DMS79 (cell line): ENCODE measurements at regions not wholly inside any gene's neighbourhood (a gene's known extent, or its start where the extent isn't known, plus 50 kb on each side); places are given as distances from the start of the nearest gene placed in this dataset.
"Not testable (repeated sequence)": the region's sequence is repeated elsewhere in the genome, so short reads cannot be mapped to it uniquely, and the experiment has no call there.

ENCODE experiments used
- DNase-seq: peaks from one replicate; lab custom pipeline; 2025; lab: John Stamatoyannopoulos, UW

DNA sequence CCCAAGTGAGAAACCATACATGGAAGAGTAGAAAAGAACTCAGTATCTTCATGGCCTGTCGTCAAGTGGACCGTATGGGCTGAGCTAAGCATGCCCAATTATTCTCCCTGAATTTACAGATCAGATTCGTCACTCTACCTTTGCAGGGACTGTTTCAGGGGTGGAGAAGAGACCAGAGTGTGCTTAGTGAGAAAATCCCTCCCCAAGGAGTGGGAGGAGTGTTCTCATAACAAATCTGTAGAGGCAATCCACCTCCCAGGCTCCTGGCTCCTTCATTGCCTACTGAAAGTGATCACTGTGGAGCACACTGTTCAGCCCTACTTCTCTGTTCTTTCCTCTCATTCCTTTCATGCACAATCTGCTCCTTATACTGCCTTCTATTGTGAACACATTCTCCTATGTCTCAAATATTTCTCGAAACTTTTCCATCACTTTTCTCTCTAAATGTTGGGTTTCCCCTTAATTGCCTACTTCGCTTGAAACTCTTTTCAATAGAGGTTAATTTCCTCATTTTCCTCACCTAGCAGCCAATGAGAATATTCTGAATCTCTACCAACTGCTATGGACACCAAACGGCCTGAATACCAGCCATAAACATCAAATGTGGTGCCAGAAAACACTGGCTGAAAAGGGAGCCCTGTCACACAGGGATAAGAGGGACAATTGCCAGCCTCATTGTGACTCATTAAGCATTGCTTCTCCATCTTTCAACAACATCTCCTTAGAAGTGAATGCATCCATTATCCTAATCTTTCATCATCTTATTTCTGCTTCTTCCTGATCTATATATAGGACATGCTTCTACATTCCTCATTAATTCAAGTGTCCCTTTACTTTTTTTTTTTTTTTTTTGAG lies 398.3 kb downstream of the UTRN start:
- no peak for DNase-seq

DNA sequence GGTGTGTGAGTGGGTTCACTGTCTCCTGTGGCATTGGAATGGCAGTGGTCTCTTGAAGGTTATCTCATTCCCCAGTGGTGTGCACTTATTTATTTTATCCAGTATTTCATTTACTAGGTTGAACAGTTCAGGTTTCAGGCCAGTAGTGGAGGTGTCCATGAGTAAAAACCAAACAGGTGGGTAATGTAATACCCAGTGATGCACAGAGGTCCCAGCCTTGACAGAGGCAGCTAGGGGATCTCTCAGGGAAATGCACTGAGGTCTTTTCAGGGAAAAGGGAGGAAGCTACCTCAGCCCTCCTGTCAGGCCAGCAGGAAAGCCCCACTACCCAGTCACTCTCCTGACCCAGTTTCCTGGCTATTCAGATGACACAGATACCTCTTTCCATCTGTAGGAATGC lies 403.6 kb downstream of the UTRN start:
- no peak for DNase-seq

DNA sequence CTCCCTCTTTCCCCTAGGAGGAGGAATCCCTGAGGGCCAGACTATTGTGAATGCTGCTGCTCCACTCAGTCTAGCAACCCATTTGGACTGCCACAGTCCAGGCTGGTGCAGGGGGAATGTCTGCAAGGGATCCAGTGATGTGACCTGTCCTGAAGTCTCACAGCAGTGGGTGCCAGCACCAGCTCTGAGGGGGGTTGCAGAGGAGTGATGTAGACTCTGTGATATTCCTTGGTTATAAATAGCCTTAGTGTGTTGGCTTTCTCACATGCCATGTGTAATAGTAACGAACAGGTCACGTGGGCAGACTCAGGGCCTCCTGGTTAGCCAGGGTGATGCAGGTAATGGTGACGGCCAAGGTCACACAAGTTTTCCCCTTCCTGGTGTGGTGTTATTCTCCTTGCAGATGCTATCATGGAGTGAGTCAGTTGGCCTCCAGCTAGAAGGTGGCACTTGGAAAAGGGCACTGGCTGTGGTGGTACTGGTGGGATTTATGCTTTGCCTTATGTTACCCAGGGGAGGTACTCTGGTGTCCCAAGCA lies 404.4 kb downstream of the UTRN start:
- DNase-seq = no peak

DNA sequence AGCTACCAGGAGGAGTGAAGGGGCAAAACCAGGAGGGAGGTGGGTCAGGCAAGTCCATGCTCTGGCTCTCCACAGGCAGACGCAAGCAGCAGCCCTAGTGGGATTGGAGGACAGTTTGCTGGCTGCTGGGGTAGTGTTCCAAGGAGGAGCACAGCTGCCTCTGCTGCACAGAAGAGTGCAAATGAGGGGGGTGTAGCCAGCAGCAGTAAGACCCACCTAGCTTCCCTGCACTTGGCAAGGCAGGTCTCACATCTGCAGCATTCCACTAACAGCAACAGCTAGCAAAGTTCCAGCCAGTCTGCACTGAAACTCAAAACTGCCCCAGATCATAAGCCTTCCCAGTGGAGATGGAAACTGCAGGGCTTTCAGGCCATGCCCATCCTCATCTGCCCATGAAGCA lies 405.0 kb downstream of the UTRN start:
- DNase-seq = no peak

DNA sequence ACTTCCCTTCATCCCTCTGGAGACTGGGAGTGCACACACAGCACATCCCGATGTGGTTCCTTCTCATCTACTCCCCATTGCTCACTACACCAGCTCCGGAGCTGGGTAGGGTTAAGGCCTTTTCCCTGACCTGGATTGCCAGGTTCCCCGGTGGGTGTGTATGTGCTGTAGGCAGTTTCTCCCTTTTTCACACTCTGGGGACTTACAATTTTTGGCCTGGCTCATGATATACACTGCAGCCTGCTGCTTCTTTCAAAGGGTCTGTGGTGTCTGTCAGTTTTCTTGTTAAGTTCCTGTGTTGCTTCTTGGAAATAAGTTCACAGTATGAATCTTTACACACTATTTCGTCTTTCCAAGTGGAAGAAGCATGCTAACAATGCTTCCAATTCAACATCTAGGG lies 405.5 kb downstream of the UTRN start:
- no peak for DNase-seq

DNA sequence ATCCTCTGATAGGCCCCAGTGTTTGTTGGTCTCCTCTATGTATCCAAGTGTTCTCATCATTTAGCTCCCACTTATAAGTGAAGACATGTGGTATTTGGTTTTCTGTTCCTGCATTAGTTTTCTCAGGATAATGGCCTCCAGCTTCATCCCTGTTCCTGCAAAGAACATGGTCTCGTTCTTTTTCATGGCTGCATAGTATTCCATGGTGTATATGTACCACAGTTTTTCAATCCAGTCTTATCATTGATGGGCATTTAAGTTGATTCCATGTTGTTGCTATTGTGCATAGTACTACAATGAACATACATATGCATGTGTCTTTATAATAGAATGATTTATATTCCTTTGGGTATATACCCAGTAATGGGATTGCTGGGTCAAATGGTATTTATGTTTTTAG lies 406.9 kb downstream of the UTRN start:
- not testable (repeated sequence) for DNase-seq

DNA sequence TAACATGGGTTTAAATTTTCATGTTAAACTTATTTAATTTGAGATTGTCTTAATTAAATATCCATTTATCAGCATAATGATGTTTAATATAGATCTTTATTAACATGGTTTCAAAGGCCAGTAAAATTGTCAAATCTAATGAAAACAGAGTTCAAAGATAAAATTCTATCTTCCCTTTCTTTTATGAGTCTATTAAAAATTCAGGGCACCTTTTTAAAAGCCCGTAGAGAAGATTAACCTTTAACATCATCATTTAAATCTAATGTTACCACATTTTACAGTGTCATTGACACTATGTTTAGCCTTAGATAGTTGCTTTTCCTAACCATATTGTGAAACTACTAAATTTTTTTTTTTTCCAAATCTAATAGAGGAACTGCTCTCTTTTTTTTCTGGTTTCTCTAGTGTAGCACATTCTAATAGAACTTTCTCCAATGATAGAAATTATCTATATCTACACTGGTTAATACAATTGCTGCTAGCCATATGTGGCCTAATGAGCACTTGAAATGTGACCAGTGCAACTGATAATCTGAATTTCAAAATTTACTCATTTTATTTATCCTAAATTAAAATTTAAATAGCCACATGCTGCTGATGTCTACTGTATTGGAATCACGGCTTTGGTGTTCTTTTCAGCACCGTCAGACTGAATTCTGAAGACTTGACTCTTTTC lies 410.9 kb downstream of the UTRN start:
- no peak for DNase-seq

DNA sequence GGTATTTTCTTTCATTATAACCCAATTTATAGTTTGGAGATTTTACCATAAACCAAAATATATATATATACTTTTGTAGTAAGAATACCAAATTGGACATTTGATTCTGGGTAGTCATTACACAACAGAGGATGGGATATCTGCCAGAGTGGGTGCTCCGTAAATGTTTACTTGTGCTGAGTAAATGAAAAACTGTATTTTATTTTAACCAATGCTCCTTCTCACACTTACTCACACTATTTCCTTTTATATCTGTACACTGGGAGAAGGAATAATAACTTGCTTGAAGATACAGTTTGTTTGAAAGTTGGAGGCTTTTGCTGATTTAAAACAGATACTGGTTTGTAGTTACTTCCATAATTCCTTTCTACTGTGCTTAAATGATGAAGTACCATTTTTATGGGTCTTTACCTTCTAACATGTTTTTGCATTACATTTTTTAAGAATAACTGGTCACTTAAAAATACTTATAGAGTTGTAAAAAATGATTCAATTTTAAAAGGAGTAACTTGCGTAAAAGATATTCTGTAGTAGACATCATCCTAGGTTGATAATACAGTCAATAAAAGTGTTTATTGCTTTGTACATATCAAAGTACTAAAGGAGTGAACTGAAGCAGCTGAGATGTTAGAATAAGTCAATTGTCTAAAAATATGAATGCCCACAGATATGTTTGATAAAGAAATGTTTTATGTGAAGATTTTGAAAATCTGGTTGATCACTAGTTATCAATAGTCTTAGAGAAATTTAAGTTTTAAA lies 411.7 kb downstream of the UTRN start:
- no peak for DNase-seq

DNA sequence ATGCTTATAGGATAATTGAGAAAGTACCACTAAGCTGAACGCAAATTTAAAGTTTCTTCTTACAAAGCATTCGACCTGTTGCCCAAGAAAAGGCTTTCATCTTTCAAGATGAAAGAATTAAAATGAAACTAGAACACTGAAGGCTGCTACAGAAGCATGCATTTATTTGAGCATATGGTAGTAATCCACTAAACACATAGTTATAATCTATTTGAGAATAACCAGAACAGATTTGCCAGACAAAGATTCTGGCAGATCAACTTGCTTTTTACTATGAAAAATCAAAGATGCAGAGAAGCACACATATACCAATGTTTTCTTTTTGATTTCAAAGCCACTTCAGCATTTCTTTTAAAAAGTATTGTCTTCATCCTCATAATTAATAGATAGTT lies 412.2 kb downstream of the UTRN start:
- no peak for DNase-seq

DNA sequence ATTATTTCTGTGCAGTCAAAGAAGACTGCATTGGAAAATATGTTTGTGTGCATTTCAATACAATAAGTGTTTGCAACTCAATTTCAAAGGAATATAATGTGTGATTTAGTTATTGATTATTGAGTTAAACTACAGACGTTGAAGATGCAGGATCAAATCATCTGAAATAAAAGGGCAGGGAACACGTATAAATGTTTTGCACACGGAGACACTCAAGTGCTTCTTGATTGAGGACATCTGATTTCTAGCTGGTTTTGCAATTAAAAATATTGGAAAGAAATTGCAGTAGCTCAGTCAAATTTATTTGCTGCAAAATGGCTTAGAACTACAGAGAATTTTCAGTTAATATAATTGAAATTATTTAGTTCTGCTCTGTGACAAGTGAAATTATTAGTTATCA lies 412.7 kb downstream of the UTRN start:
- no peak for DNase-seq

DNA sequence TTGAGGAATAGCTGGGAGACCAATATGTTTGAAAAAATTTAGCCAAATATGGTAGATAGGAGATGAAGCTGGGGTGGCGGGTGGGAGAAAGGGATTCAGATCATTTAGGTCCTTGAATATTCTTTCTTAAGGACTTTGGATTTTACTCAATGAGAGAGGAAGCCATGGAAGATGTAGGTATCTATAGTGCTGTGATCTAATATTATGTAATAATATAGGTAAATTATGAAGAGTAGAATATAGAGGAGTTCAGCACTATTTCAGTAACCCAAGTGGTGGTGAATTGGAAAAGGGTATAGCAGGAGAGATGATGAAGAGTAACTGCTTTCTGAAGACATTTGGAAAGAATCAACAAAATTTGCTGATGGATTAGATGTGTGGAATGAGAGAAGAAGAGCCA lies 417.6 kb downstream of the UTRN start:
- DNase-seq = no peak

DNA sequence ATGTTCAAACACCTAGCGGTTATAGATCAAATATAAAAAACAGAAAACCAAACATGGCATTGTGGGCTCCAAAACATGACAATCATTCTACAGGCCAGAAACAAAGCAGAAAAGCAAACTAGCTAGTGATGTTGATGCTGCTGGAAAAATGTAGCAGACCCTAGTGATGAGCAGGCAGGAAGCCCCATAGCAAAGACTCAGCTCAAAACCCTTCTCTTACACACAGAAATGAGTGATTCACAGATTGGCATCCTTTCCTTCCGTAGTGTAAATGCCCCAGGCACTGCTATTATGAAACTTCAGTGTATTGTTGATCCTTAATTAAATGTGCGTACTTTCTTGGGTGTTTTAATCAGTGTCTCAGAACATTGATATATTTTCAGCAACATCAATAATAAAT lies 425.1 kb downstream of the UTRN start:
- no peak for DNase-seq

DNA sequence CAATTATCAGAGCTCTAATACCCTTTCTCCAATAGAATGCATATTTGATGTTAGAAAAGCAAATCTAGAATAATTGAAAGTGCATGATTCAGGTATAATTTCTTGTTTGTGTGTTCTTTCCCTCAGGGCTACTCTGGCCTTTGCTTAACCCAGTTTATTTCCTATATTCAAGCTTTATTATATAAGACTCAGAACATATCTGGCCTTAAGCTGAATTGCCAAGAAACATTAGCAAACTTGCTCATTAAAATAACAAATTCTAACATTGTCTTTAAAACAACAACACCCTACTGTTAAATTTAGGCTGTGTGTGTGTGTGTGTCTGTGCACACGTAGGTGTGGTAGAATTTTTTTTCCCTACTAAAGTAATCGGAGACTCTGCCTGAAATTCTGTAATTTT lies 426.5 kb downstream of the UTRN start:
- no peak for DNase-seq

DNA sequence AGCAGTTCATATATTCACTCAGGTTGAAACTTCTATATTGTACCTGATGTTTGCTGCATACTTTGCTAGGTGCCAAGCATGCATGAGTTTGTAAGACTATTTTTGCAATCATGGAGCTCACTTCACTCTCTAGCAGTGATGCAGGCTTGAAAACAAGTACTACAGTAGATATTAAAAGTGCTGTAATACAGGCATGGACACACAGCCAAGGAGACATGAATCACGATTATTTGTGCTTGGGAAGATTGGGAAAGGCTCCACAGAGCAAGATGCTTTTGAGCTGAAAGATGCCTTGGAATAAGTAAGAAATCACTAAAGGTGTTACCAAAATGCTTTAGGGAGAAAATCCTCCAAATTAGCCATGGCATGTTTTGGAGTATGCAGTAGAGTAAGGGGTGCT lies 427.4 kb downstream of the UTRN start:
- no peak for DNase-seq

DNA sequence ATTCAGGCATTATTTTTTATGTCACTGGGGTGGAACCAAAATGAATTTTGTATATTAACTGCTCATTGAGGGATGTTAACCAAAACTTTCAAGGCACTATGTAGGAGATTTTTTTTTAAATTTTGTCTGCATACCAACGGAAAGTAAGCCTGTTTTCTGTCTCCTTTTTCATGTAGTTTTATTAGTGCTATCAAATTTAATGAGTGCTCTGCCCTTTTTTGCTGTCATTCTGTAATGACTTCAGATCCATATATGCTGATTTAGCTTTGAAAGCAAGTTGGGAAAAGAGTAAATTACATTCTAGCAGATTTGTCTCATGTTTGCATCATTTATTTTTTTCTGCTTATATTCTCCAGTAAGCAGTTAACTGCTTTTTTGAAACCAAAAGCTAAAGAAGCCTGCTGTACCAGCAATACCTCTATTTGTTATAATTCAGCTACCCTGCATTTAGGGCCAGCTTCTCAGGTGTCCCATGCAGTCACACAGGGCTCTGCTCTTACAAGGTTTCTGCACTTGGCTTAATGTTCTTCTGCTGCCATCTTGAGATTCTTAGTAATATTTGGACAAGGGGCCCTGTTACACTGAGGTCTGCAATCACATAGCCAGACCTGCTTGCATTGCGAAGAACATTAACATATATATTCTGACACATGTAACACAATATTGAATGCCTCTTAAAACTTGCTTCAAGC lies 429.0 kb downstream of the UTRN start:
- no peak for DNase-seq

DNA sequence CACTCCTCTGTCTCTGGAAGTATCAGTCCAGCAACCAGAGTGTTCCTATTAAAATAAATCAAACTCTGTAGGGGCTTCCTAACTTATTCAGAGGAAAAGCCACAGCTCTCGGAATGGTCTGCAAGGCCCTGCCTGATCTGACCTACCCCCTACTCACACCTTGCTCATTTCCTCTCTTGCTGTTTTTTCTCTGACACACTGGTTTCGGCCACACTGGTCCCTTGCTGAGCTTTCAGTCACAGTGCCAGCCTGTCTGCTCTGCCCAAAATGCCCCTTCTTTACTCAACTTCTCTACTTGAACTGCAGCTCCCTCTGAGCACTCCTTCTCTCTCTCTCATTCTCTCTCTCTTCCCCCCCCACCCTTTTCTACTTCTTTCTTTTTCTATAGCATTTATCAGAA lies 430.2 kb downstream of the UTRN start:
- DNase-seq = no peak

DNA sequence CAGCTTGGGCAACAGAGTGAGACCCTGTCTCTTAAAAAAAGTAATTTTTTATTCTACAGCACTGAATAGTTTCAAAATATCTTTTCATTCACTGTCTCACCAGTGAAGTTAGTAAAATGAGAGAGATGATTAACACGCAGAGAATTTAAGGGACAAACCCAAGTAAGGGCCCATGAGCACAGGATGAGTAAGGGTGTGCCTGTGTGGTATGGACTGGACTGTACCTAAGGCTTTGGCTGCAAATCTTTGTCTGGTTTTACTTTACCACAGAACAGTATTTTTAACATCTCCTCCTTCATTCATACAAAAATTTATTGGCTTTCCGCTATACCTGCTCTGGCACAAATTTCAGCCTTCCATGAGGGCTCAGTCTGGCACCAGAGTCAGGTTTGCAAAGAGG lies 433.3 kb downstream of the UTRN start:
- DNase-seq = no peak

DNA sequence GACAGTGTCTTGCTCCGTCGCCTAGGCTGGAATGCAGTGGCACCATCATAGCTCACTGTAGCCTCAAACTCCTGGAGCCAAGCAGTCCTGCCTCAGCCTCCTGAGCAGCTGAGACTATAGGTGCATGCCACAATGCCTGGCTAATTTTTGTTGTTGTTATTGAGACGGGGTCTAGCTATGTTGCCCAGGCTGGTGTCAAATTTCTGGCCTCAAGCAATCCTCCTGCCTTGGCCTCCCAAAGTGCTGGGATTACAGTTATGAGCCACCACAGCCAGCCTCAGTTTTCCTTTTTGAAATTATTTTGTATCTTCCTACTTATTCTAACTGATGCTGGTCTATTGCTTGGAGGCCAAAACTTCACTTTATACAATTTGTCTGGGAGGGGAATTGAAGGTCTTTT lies 436.1 kb downstream of the UTRN start:
- no peak for DNase-seq

DNA sequence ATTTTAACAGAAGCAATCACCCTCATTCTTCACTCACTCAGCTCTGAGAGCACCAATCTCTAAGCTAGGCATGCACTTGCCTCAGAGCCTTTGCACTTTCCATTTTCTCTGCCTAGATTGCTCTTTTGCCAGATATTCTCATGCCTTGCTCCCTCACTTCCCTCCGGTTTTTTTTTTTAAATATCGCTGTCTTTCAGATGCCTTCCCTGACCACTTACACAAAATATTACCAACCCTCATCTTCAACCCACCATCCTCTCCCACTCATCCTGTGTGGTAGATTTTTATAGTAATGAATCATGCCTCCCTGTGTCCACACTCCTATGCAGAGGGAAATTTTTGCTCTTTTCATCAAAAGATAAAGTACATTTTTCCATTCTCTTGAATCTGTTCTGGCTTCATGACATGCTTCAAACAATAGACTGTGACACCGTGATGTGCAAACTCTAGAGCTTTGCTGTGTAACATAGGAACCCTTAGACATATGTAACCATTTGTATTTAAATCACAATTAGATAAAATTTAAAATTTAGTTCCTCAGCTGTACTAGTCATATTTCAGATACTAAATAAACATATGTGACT lies 437.1 kb downstream of the UTRN start:
- DNase-seq = no peak

DNA sequence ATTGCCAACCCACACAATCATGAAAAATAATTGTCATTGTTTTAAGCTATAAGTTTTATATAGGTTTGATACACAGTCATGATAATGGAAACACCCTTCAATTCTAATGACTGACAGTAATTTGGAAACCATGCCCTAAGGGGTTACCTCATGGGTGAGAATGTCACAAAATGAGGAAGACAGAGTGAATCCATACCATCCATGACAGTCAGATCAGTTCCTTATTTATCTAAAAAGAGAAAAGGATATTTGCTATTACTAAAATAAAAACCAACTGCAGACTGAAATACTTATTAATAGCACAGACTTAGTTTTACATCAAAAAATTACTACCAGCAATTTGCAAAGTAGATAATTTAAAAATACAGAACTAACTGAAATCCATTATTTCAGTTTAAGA lies 437.8 kb downstream of the UTRN start:
- no peak for DNase-seq

DNA sequence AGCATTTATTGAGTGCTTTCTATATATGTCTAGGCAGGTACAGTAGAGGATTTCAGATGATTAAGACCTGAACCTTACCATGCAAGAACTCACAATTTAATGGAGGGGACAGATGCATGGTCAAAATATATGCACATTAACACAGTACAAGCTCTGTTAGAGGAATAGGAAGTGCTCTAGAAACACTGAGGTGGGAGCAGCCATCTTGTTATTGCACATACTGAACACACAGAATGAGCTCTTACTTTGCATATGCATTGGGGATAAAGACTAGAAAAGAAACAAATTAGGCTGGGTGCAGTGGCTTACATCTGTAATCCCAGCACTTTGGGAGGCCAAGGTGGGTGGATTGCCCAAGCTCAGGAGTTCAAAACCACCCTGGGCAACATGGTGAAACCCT lies 438.3 kb downstream of the UTRN start:
- no peak for DNase-seq

DNA sequence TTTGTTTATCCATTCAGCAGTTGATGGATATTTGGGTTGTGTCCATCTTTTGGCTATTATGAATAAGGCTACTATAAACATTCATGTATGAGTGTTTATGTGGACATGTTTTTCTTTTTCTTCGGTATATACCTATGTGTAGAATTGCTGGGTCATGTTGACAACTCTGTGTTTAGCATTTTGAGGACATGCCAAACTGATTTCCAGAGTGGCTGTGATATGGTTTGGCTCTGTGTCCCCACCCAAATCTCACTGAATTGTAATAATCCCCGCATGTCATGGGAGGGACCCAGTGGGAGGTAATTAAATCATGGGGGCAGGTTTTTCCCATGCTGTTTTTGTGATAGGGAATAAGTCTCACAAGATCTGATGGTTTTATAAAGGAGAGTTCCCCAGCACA lies 439.7 kb downstream of the UTRN start:
- no peak for DNase-seq
